Hepatocyte (in vitro differentiated cells): ENCODE measurements at regions not wholly inside any gene's neighbourhood (a gene's known extent, or its start where the extent isn't known, plus 50 kb on each side); places are given as distances from the start of the nearest gene placed in this dataset. TPM values are rescaled to one million over a fixed set of nuclear protein-coding genes. Genes with fewer than 3 reads are reported as not detected.

Experiments
- DNase-seq: peaks from one replicate; pipeline ENCODE4 v3.0.0-alpha.2; 2016; ENCODE audit warnings: low spot score
- H2AFZ ChIP-seq: fragments of 200-600 bp; sonication (generic); 2 replicates; pipeline ENCODE4 v1.6.0; 2016; ENCODE audit warnings: antibody characterized with exemption, mild to moderate bottlenecking
- H3K27ac ChIP-seq: fragments of 200-600 bp; sonication (generic); 2 replicates; pipeline ENCODE4 v1.5.1; 2016; ENCODE audit warnings: mild to moderate bottlenecking
- H3K27me3 ChIP-seq: fragments of 200-600 bp; sonication (generic); 2 replicates; pipeline ENCODE4 v1.6.1; 2016
- H3K36me3 ChIP-seq: fragments of 200-600 bp; sonication (generic); replicated peaks from 2 replicates; pipeline ENCODE4 v1.5.1; 2016; ENCODE audit warnings: low read depth; ENCODE audit not compliant: insufficient read depth
- H3K4me1 ChIP-seq: fragments of 200-600 bp; sonication (generic); 2 replicates; pipeline ENCODE4 v1.5.1; 2016; ENCODE audit warnings: mild to moderate bottlenecking, moderate library complexity; ENCODE audit not compliant: insufficient read depth
- H3K4me2 ChIP-seq: fragments of 200-600 bp; sonication (generic); 2 replicates; pipeline ENCODE4 v1.6.0; 2016
- H3K4me3 ChIP-seq: fragments of 200-600 bp; sonication (generic); 2 replicates; pipeline ENCODE4 v1.5.1; 2016; ENCODE audit warnings: mild to moderate bottlenecking
- H3K79me2 ChIP-seq: fragments of 200-600 bp; sonication (generic); 2 replicates; pipeline ENCODE4 v1.6.0; 2017; ENCODE audit warnings: mild to moderate bottlenecking
- H3K9me2 ChIP-seq: fragments of 200-600 bp; sonication (generic); replicated peaks from 2 replicates; pipeline ENCODE4 v1.6.0; 2017; ENCODE audit warnings: mild to moderate bottlenecking; ENCODE audit not compliant: insufficient read depth
- H3K9me3 ChIP-seq: fragments of 200-600 bp; sonication (generic); 2 replicates; pipeline ENCODE4 v1.5.1; 2016; ENCODE audit warnings: low read depth, mild to moderate bottlenecking
- H4K20me1 ChIP-seq: fragments of 200-600 bp; sonication (generic); 2 replicates; pipeline ENCODE4 v1.6.0; 2016; ENCODE audit warnings: mild to moderate bottlenecking; ENCODE audit not compliant: insufficient read depth, poor library complexity, severe bottlenecking
- CTCF ChIP-seq: fragments of 200-600 bp; sonication (generic); IDR thresholded peaks from 2 replicates; pipeline ENCODE4 v1.5.1; 2016; ENCODE audit warnings: antibody characterized with exemption, mild to moderate bottlenecking; ENCODE audit not compliant: poor library complexity
- EZH2 ChIP-seq: fragments of 200-600 bp; sonication (generic); IDR thresholded peaks from 2 replicates; pipeline ENCODE4 v1.6.1; 2016; ENCODE audit warnings: antibody characterized with exemption, mild to moderate bottlenecking, borderline replicate concordance
- EZH2phosphoT487 ChIP-seq: fragments of 200-600 bp; sonication (generic); IDR thresholded peaks from one replicate; pipeline ENCODE4 v1.6.1; 2018; ENCODE audit warnings: antibody characterized with exemption, mild to moderate bottlenecking, low read depth, moderate library complexity; ENCODE audit not compliant: unreplicated experiment, severe bottlenecking
- WGBS: methylation state at CpG from one replicate; pipeline ENCODE4 v1.1.6; 2016; ENCODE audit warnings: low lambda C conversion rate; ENCODE audit errors: missing lambda C conversion rate; 5-methylcytosine and 5-hydroxymethylcytosine counted together
- small RNA-seq: library from RNA; depleted of rRNA; stranded (forward); fragments of <200 nt; gene quantifications from one replicate; pipeline ENCODE3, GENCODE V24; 2014

- H3K36me3 ChIP-seq, result no peaks in the 10 kb centered on the region
- H3K27ac ChIP-seq, result peak overlapping the region; percentile 51
- H3K79me2 ChIP-seq, result no peaks in the 10 kb centered on the region
- H3K4me3 ChIP-seq, result no peak overlapping the region
- no peak for TF ChIP-seq EZH2
- no peak for TF ChIP-seq EZH2phosphoT487
- no peak for TF ChIP-seq CTCF
- no peak overlapping the region for H2AFZ ChIP-seq
- no peaks in the 10 kb centered on the region for H3K27me3 ChIP-seq
- no peak for DNase-seq
- H4K20me1 ChIP-seq, result no peaks in the 10 kb centered on the region
- H3K4me1 ChIP-seq, result peaks cover 19% of the 10 kb centered on the region
- H3K9me2 ChIP-seq, result no peaks in the 10 kb centered on the region
- no peak overlapping the region for H3K4me2 ChIP-seq
- H3K9me3 ChIP-seq, result no peaks in the 10 kb centered on the region
- WGBS, result 79% methylated on average over 9 of the region's 9 CpGs
Measured at GRCh38 chr20:50460115-50460607, 50.0 kb upstream of the PTPN1 start.

Small RNA genes in the stretch of these regions (small RNA-seq; reads per million reads assigned to genes)
- gene RN7SL636P, result not detected
